Testis (tissue), 2 donors: ENCODE measurements at regions not wholly inside any gene's neighbourhood (a gene's known extent, or its start where the extent isn't known, plus 50 kb on each side); places are given as distances from the start of the nearest gene placed in this dataset.
"Not testable (repeated sequence)": the region's sequence is repeated elsewhere in the genome, so short reads cannot be mapped to it uniquely, and the experiment has no call there.

Experiments
- DNase-seq: peaks from one replicate; pipeline ENCODE4 v3.0.0-alpha.2; 2019
- H3K27ac ChIP-seq, 2 donors: fragments of 200-600 bp; sonication (generic); one replicate each; pipeline ENCODE4 v1.5.1; 2019
- H3K27me3 ChIP-seq: fragments of 200-600 bp; sonication (generic); one replicate; pipeline ENCODE4 v1.5.1; 2019
- H3K36me3 ChIP-seq: fragments of 200-600 bp; sonication (generic); one replicate; pipeline ENCODE4 v1.5.1; 2017; ENCODE audit warnings: low read depth; ENCODE audit errors: missing control alignments
- H3K4me1 ChIP-seq: fragments of 200-600 bp; sonication (generic); one replicate; pipeline ENCODE4 v1.5.1; 2019
- H3K4me3 ChIP-seq, 2 donors: fragments of 200-600 bp; sonication (generic); one replicate each; pipeline ENCODE4 v1.5.1; 2017 to 2019
- H3K9me3 ChIP-seq: fragments of 200-600 bp; sonication (generic); one replicate; pipeline ENCODE4 v1.5.1; 2017
- POLR2A ChIP-seq: fragments of 450-650 bp; IDR thresholded peaks from one replicate; pipeline ENCODE4 v1.6.1; 2017; ENCODE audit warnings: antibody characterized with exemption, mild to moderate bottlenecking, moderate library complexity
- WGBS, 2 donors: methylation state at CpG; one replicate each; pipeline ENCODE4 v1.1.5; 2018; 5-methylcytosine and 5-hydroxymethylcytosine counted together
- intact Hi-C: fragments of 100-400 bp; cut with DNase I; formaldehyde crosslinking; loops from one replicate; pipeline ENCODE4 v1.15.1; 2023; ENCODE audit warnings: low total_unique reads
- TF ChIP-seq, protein P1 (sequence below), 3 experiments: fragments of 450-650 bp in 2 of 3; fragments of 200-600 bp in 1 of 3; sonication (generic) in 1 of 3; IDR thresholded peaks; one replicate each; pipeline ENCODE4 v1.5.1; 2016 to 2019; ENCODE audit warnings: antibody characterized with exemption in 3 of 3, mild to moderate bottlenecking in 2 of 3, moderate library complexity in 1 of 3

DNA sequence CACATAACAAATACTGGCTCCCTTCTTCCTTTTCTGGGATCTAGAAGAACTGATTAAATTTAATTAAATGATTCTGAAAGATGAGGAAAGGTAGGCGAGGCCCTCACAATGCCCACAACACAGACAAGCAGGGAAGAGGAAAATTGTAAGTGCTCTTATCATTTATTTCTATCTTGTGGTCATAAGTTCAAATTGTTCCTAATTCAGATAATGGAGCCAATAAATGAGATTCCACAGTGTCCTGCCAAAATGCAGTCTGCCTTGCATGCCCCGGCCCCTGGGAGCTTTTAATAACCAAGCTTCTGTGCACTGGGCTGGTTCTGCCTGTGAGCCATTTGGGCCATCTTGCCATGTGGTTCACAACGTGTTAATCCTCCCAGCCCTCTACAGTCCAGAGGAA, 97.0 kb downstream of the CMC2 start:
- Histone ChIP-seq H3K27me3 (no peaks in the 10 kb centered on the region), H3K9me3 (no peaks in the 10 kb centered on the region), H3K27ac (no peak overlapping the region), H3K4me3 (no peak overlapping the region), H3K36me3 (no peaks in the 10 kb centered on the region), H3K4me1 (no peaks in the 10 kb centered on the region)
- intact Hi-C loops = no loop called here
- WGBS, 2 donors = 46 to 56% methylated on average over 3 of the region's 3 CpGs
- TF ChIP-seq, protein P1, sequence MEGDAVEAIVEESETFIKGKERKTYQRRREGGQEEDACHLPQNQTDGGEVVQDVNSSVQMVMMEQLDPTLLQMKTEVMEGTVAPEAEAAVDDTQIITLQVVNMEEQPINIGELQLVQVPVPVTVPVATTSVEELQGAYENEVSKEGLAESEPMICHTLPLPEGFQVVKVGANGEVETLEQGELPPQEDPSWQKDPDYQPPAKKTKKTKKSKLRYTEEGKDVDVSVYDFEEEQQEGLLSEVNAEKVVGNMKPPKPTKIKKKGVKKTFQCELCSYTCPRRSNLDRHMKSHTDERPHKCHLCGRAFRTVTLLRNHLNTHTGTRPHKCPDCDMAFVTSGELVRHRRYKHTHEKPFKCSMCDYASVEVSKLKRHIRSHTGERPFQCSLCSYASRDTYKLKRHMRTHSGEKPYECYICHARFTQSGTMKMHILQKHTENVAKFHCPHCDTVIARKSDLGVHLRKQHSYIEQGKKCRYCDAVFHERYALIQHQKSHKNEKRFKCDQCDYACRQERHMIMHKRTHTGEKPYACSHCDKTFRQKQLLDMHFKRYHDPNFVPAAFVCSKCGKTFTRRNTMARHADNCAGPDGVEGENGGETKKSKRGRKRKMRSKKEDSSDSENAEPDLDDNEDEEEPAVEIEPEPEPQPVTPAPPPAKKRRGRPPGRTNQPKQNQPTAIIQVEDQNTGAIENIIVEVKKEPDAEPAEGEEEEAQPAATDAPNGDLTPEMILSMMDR (IDR thresholded peaks at IDR 0.05) = no peak
- no peak for TF ChIP-seq POLR2A
- DNase-seq = no peak

DNA sequence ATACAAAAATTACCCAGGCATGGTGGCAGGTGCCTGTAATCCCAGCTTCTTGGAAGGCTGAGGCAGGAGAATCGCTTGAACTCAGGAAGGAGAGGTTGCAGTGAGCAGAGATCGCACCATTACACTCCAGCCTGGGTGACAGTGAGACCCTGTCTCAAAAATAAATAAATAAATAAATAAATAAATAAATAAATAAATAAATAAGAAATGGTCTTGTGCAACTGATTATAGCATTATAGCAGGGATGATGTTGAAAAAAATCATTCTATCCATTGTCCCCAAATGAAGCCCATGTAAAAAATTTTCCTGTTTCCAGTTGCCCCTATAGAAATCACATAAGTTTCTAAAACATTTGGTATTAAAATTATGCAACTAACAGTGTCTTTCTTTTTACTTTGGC, 100.5 kb downstream of the CMC2 start:
- H3K36me3 ChIP-seq, H3K4me3 ChIP-seq, intact Hi-C loops, H3K9me3 ChIP-seq, H3K27me3 ChIP-seq, H3K27ac ChIP-seq, H3K4me1 ChIP-seq, DNase-seq: not testable (repeated sequence)
- 92 to 93% methylated on average over 2 of the region's 2 CpGs for WGBS, 2 donors

DNA sequence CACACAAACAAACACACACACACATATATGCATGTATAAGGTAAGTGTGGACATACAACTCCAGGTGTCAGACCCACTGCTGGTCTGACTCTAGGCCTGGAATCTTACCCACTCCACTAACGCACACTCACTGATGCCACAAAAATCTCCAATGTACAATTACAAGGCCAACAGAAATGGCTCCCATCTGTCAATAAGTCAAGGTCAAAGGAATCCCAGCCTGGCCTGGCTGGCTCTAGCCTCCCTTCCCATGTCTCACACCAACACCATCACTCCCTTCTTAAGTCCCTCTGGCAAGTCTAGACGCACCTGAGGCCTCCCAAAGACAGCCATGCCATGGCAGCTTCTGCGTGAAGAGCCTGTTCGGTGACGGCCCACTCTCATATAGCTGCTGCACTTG, 99.2 kb upstream of the CDYL2 start:
- Histone ChIP-seq H3K4me3 (no peak overlapping the region), H3K27ac (no peak overlapping the region), H3K4me1 (peaks cover 4% of the 10 kb centered on the region), H3K27me3 (no peaks in the 10 kb centered on the region), H3K9me3 (no peaks in the 10 kb centered on the region), H3K36me3 (no peaks in the 10 kb centered on the region)
- intact Hi-C loops = no loop called here
- no peak for DNase-seq
- TF ChIP-seq, protein P1 (IDR thresholded peaks at IDR 0.05) = no peak
- no peak for TF ChIP-seq POLR2A
- 90 to 93% methylated on average over 5 of the region's 5 CpGs for WGBS, 2 donors

DNA sequence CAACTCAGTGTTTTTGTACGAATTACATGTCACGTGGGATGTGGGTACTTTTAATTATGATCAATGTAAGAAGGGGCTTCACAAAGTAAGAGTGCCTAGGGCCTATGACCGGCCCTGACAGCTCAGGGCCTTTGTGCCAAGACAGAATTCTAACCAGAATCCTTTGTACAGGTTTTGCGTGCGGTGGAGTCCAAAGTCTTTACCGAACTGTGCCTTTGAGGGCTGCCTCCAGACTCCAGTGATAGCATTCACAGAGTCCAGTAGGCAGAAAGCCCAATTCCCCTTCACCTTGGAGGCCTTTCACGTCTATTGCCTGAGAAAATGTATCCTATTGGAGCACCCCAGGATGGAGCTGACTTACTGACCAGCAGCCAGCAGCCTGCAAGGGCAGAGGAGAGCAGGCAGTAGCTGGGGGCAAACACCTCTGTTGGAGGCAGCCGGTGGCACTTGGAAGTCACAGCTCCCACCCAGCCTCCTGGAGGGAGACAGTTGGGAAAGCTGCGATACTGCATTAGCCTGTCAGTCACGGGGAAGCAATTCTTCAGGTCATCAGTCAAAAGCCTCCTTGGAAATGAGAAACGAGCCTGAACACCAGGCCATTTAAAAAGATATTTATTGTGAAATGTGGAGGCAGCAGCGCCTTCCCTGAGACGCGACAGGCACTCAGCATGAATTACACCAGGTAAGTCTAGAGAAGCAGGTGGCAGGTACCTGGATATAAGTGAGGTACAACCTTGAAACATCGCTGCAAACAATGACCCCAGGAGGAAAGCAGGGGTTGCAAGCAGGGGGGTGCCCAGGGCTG, 98.1 kb upstream of the CDYL2 start:
- H3K36me3 ChIP-seq = no peaks in the 10 kb centered on the region
- intact Hi-C loops = no loop called here
- TF ChIP-seq, protein P1 (IDR thresholded peaks at IDR 0.05) = no peak
- no peak for TF ChIP-seq POLR2A
- no peaks in the 10 kb centered on the region for H3K9me3 ChIP-seq
- WGBS, 2 donors = 89 to 92% methylated on average over 13 to 15 of the region's 15 CpGs
- no peaks in the 10 kb centered on the region for H3K27me3 ChIP-seq
- H3K4me3 ChIP-seq = no peak overlapping the region
- DNase-seq = no peak
- H3K4me1 ChIP-seq = peaks cover 4% of the 10 kb centered on the region
- no peak overlapping the region for H3K27ac ChIP-seq

DNA sequence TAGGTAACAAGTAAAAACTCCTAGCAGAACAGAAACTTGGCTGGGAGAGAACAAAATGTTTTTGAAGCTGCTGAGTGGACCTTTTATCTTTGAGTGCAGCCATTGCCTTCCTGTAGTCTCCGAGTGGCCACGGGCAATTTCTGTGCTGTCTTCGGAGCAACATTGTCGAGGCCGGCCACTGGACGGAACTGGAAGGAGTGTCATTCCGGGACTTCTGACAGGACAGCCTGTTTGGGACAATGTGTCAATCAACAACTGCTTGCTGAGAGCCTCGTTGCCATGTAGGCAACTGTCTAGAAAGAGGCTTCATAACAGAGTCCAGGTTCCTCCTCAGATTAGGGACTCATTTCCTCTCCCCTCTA, 96.2 kb upstream of the CDYL2 start:
- no peaks in the 10 kb centered on the region for H3K36me3 ChIP-seq
- no peak for DNase-seq
- no peak overlapping the region for H3K4me3 ChIP-seq
- intact Hi-C loops = no loop called here
- WGBS, 2 donors = 39 to 56% methylated on average over 8 of the region's 8 CpGs
- H3K9me3 ChIP-seq = no peaks in the 10 kb centered on the region
- H3K27ac ChIP-seq = peak overlapping the region in 1 of 2 donors; percentile 32
- TF ChIP-seq, protein P1 (IDR thresholded peaks at IDR 0.05) = no peak
- TF ChIP-seq POLR2A = no peak
- H3K27me3 ChIP-seq = no peaks in the 10 kb centered on the region
- H3K4me1 ChIP-seq = peaks cover 4% of the 10 kb centered on the region
